ENCODE measurements at regions not wholly inside any gene's neighbourhood (a gene's known extent, or its start where the extent isn't known, plus 50 kb on each side); places are given as distances from the start of the nearest gene placed in this dataset.
"Not testable (repeated sequence)": the region's sequence is repeated elsewhere in the genome, so short reads cannot be mapped to it uniquely, and the experiment has no call there.

- no peak for DNase-seq (ENCODE audit: low read depth)
These were observed 799.1 kb downstream of the TAF11L14 start for GRCh38 chr5:18433336-18433735.

DNA sequence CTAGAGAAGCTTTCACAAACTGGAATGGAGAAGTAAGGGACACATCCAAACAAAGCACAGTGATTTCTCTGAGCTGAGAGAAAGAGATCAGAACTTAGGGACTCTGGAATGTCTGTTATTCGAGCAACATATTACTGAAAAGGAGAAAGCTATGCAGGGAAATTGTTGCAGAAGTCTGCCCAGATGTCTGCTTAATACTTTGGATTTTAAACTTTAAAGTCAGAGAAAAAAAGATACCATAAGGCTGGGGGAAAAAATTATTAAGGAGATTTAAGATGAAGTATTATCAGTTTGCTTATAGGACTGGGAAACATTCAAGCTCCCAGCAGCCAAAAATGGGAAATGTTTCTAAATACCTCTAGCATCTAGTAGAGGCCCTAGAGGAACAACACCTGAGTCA is 803.9 kb downstream of the TAF11L14 start:
- DNase-seq (ENCODE audit: low read depth) = no peak

- DNase-seq (ENCODE audit: low read depth) = no peak
These were observed 821.3 kb downstream of the TAF11L14 start for GRCh38 chr5:18455521-18455920.

- DNase-seq (ENCODE audit: low read depth) = no peak
These were observed 823.0 kb downstream of the TAF11L14 start for GRCh38 chr5:18457255-18457654.

DNA sequence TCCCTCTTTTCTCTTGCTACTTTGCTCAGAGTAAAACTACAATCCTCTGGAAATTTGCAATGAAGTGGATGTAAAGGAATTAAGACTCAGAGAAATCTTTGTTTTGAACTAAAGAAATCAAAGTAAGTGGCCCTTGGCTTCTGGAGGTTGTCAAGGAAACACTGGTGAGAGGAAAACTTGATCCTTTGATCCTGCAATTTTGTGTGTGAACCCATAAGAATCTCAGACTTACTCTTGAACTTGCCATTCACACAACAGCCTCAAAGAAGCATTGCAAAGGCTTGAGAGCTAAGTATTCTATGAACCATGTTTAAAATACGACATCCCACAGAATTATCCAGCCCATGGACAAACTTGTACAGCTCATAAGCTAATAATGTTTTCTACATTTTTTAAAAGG is 827.5 kb downstream of the TAF11L14 start:
- DNase-seq (ENCODE audit: low read depth) = no peak

- peak; percentile 73 for DNase-seq (ENCODE audit: low read depth)
These were observed 831.8 kb downstream of the TAF11L14 start for GRCh38 chr5:18465833-18466681.

- no peak for DNase-seq (ENCODE audit: low read depth)
These were observed 832.5 kb downstream of the TAF11L14 start for GRCh38 chr5:18466731-18467130.

DNA sequence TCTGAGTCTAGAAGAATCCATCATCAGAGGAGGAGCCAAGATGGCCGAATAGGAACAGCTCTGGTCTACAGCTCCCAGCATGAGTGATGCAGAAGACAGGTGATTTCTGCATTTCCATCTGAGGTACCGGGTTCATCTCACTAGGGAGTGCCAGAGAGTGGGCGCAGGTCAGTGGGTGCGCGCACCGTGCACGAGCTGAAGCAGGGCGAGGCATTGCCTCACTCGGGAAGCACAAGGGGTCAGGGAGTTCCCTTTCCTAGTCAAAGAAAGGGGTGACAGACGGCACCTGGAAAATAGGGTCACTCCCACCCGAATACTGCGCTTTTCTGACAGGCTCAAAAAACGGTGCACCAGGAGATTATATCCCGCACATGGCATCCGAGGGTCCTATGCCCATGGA is 837.5 kb downstream of the TAF11L14 start:
- not testable (repeated sequence) for DNase-seq (ENCODE audit: low read depth)

DNA sequence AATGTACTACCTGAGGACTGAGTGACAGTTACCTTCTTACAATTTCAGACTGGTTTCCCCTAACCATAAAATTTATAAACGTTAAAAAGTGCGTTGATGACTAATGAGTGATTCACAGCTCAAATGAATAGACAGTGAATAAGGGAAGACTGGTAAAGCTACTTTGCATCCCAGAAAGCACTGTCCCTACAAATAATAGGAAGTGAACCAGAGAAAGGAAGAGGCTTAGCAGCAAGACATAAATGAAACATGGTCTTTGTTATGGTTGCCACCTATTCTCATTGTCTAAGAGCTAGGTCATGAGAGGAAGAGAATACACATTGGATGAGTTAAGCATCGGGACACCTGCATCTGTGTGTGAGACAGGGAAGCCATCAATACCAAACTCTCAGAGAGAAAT is 849.2 kb downstream of the TAF11L14 start:
- peak; percentile 48 for DNase-seq (ENCODE audit: low read depth)

DNA sequence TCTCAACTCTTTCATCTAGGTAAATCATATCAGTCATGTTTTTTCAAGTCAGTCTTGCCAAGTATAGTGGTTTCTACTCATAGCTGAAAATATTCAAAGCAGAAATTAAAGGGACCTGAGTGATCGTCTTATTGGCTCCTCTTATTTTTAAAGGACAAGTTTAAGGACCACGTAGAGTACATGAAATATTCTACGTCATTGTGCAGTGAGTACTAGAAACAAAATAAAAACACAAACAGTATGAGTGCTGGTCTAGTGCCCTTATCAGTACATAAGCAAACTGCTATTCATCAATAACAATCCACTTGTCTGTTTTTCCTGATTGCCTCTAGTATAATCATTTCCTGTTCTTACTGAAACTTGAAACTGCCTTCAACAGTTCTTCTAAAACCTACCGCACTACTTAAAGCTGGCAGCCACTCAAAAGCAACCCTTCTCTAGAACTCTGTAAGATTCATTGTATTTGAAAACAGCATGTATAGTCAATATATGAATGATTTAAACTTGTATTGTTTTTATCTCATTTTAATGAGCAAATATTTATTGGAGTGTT is 853.7 kb downstream of the TAF11L14 start:
- DNase-seq (ENCODE audit: low read depth) = no peak

DNA sequence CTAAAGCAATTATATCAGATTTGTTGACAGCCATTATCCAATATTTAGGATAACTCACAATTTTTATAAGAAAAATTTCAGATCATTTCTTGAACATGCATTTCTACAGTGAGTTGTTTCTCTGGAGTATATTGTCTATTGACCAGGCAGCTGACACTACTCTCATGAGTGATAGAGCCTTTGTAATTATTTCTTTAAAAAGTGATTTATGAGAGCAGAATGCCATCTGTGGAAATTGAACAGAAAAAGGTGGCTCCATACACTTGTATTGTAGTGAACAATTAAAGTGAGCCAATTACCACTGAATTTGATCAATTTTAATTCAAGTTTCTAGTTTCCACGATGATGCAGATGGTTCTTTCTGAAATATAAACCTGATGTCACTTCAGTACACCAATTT is 855.4 kb downstream of the TAF11L14 start:
- DNase-seq (ENCODE audit: low read depth) = no peak

GRCh38 chr5:18491349-18491748 is 857.1 kb downstream of the TAF11L14 start:
- no peak for DNase-seq (ENCODE audit: low read depth)

DNA sequence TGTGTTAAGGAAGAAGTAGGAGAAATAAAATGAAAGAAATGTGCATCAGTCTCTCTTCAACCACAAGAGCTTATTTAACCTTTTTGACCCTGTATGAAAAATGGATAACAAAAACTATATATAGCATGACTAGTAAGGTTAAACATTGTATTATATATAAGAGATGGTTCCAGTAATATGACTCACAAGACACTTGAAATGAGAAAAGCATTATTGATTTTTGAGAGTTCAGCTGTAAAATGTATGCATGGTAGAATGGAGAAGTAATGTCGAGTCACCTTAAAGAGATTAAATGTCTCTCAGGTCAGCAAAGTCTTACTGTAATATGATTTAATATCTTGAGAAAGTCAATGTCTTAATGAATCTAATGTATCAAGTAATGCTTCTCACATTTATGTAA is 860.9 kb downstream of the TAF11L14 start:
- DNase-seq (ENCODE audit: low read depth) = no peak

- DNase-seq (ENCODE audit: low read depth) = no peak
These were observed 861.8 kb downstream of the TAF11L14 start for GRCh38 chr5:18496041-18496440.

- no peak for DNase-seq (ENCODE audit: low read depth)
These were observed 862.8 kb downstream of the TAF11L14 start for GRCh38 chr5:18497089-18497488.

DNA sequence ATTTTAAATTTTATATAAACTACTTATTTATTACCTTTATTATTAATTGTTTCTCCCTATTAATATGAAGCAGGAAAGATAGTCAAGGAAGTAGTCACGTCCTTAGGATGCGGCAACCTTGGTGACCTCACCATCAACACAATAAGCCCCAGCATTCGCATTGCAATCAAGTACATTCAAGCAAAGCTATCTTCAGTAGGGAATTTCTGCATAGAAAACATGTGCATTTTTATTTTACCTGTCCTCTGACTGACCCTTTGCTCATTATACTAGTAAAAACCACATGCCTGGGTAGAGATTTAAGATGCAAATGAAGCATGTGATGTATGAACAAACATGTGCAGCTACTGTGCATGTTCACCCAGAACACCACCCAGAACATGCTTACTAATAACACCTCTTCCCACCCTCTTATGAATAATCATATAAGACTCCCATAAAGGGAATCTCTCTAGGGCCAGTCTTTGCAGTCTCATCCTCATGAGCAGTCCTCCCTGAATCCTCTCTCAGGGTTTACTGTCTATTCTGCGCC is 869.6 kb downstream of the TAF11L14 start:
- no peak for DNase-seq (ENCODE audit: low read depth)

- no peak for DNase-seq (ENCODE audit: low read depth)
These were observed 872.9 kb downstream of the TAF11L14 start for GRCh38 chr5:18507114-18507513.

GRCh38 chr5:18517641-18518380 is 883.6 kb downstream of the TAF11L14 start:
- DNase-seq (ENCODE audit: low read depth) = no peak

DNA sequence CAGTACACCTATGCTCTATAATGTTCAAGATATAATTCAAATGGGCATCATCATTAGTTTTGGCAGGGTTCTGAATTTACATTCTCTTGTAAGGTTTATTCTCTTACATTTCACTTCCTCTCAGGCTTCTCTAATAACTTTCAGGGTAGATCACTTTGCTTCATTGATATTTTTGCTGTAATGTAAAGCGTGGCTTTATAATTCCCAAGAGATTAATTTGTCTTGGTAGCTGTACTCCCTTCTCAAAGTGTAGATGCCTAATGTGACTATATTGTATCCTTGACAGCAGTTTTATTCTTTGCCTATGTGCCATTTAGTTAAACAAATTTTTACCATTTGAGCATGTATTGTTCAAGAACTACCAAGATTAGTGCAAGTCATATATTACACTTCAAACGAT is 889.1 kb downstream of the TAF11L14 start:
- DNase-seq (ENCODE audit: low read depth) = no peak

DNA sequence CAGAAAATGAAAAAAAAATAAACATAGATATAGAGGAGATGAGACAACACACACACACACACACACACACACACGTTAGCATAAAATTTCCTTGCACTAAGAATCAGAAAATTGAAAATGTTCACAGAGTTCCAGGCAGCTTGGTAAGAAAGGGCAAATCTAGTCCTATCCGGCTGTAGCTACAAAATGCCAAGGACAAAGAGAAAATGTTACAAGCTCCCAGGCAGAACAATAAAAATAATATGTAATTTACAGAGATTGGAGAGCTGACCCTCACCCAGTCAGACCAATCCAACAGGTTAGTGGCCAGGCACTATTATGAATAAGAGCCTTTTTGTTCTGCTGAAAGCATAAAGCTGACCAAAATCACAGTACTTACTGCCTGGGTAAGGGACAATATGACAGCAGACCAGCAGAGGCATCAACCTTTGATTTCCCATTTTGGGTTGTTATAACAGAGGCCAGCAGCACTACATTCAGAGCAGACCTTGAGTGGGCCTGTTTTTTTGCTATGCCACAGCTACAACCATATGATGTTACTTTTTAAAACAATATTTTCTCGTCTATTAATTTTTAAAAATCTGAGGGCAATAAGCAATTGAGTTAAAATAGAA is 892.6 kb downstream of the TAF11L14 start:
- no peak for DNase-seq (ENCODE audit: low read depth)

DNA sequence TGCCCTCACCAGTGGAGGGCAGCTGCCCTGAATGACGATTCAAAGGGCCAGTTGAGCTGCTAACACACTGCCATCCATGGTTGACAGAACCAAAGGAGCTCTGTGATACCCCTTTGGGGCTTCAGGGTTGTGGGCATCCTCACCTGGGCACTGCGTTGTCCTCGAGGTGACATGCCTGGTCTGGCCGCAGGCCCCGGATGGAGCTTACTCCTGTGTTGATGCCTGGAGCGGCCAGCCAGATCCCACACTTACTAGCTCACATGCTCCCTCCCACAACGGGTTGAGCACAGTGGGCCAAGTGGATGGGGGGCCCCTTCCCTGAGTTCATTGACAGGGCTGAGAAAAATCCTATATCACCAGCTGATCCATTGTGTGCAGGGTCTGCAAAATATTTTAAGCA is 898.9 kb downstream of the TAF11L14 start:
- DNase-seq (ENCODE audit: low read depth) = no peak

GRCh38 chr5:18534119-18534518 is 899.9 kb downstream of the TAF11L14 start:
- no peak for DNase-seq (ENCODE audit: low read depth)

Measured in M059J (cell line).